ENCODE measurements at regions not wholly inside any gene's neighbourhood (a gene's known extent, or its start where the extent isn't known, plus 50 kb on each side); places are given as distances from the start of the nearest gene placed in this dataset.

DNA sequence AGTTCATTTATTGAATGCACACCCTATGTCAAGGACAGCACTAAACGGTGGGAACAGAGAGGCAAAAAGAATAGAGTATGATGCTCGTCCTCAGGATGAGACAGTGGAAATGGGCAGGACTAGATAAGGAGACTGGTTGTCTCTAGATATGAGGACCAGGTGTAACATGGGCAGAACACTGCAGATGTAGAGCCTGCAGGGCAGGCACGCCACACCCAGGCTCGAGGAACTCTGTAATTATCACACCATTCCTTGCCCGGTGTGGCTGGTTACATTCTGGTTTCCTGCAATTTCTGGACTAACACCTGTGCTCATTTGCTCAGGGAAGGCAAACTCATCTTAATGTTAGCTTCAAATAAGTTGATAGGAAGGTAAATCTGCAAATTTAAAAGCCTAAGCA is 334.4 kb downstream of the DHX15 start:
- Histone ChIP-seq H3K27ac (ENCODE audit: low read depth, low read length, poor library complexity, severe bottlenecking) (no peak overlapping the region), H3K4me2 (ENCODE audit: low read length) (no peak overlapping the region)
- TF ChIP-seq, protein P1, sequence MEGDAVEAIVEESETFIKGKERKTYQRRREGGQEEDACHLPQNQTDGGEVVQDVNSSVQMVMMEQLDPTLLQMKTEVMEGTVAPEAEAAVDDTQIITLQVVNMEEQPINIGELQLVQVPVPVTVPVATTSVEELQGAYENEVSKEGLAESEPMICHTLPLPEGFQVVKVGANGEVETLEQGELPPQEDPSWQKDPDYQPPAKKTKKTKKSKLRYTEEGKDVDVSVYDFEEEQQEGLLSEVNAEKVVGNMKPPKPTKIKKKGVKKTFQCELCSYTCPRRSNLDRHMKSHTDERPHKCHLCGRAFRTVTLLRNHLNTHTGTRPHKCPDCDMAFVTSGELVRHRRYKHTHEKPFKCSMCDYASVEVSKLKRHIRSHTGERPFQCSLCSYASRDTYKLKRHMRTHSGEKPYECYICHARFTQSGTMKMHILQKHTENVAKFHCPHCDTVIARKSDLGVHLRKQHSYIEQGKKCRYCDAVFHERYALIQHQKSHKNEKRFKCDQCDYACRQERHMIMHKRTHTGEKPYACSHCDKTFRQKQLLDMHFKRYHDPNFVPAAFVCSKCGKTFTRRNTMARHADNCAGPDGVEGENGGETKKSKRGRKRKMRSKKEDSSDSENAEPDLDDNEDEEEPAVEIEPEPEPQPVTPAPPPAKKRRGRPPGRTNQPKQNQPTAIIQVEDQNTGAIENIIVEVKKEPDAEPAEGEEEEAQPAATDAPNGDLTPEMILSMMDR (IDR thresholded peaks at IDR 0.05; ENCODE audit: low read length): no peak
- no peak for TF ChIP-seq EZH2 (IDR thresholded peaks at IDR 0.05; ENCODE audit: borderline replicate concordance, low read length)

DNA sequence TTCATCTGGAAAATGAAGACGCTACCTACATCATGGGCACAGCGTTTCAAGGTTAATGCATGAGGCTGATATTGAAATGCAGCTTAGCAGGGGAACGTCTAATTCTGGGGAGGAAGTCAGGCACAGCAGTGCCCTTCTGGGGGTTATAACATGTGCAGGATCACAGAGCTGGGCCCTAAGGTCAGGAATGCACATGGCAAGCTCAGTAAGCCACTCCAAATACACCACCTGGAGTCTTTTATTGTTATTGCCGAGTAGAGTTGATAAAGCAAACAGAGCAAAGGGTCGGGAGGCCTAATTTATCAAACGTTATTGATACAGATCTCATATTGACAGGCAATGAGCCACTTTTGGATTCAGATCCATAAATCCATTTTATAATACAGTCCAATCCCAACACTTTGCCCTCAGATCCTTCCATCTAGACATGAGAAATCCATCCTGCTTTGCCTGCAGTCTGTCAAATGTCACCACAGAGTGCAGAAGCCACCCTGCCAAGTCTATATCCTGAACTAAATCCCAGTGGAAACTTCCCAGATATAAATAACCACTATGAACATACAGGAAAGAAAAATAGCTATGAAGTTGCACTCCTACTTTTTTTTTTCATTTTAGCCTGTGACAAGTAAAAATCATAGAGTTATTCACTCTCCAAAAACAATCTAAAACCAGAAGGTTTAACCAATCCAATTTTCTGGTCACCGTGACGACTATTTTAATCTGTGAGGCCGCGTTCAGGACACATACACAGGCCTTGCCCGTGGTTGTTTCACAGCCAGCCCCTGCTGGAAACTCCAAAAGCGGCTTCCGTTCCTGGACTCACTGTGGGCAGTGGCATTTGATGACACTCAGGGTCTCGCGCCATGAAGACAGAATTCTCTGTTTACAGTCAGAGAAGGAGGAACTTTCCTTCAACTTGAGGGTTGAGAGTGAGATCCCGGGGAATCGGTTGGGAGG is 335.4 kb downstream of the DHX15 start:
- H2AFZ ChIP-seq (ENCODE audit: low read length): no peak overlapping the region
- no peaks in the 10 kb centered on the region for H3K9me3 ChIP-seq (ENCODE audit: low read length)
- H3K27me3 ChIP-seq (ENCODE audit: insufficient read depth, low read length): no peaks in the 10 kb centered on the region
- H3K9ac ChIP-seq (ENCODE audit: low read length): no peak overlapping the region
- no peaks in the 10 kb centered on the region for H3K79me2 ChIP-seq (ENCODE audit: insufficient read depth, low read length)
- TF ChIP-seq, protein P1 (IDR thresholded peaks at IDR 0.05; ENCODE audit: low read length): no peak
- no peak for TF ChIP-seq EZH2 (IDR thresholded peaks at IDR 0.05; ENCODE audit: borderline replicate concordance, low read length)
- no peaks in the 10 kb centered on the region for H3K4me1 ChIP-seq (ENCODE audit: insufficient read depth, low read length, severe bottlenecking)
- no peaks in the 10 kb centered on the region for H3F3A ChIP-seq (ENCODE audit: insufficient read depth, low read length)
- H3K4me2 ChIP-seq (ENCODE audit: low read length): no peak overlapping the region
- H3K27ac ChIP-seq (ENCODE audit: low read depth, low read length, poor library complexity, severe bottlenecking): no peak overlapping the region
- H3K4me3 ChIP-seq (ENCODE audit: low read depth, low read length, poor library complexity, severe bottlenecking): no peak overlapping the region
- no peaks in the 10 kb centered on the region for H3K9me2 ChIP-seq (ENCODE audit: low read depth, low read length)
- no peaks in the 10 kb centered on the region for H4K20me1 ChIP-seq (ENCODE audit: insufficient read depth, low read length)
- no peaks in the 10 kb centered on the region for H3K36me3 ChIP-seq (ENCODE audit: insufficient read depth, low read length)

More for the DNA sequence above, 334.4 kb downstream of the DHX15 start:
- no peak overlapping the region for H3K9ac ChIP-seq (ENCODE audit: low read length)
- H3K4me3 ChIP-seq (ENCODE audit: low read depth, low read length, poor library complexity, severe bottlenecking): no peak overlapping the region
- no peaks in the 10 kb centered on the region for H3F3A ChIP-seq (ENCODE audit: insufficient read depth, low read length)
- no peaks in the 10 kb centered on the region for H3K9me2 ChIP-seq (ENCODE audit: low read depth, low read length)
- H2AFZ ChIP-seq (ENCODE audit: low read length): no peak overlapping the region
- no peaks in the 10 kb centered on the region for H3K4me1 ChIP-seq (ENCODE audit: insufficient read depth, low read length, severe bottlenecking)
- H3K36me3 ChIP-seq (ENCODE audit: insufficient read depth, low read length): no peaks in the 10 kb centered on the region
- H3K27me3 ChIP-seq (ENCODE audit: insufficient read depth, low read length): no peaks in the 10 kb centered on the region
- no peaks in the 10 kb centered on the region for H3K79me2 ChIP-seq (ENCODE audit: insufficient read depth, low read length)
- no peaks in the 10 kb centered on the region for H3K9me3 ChIP-seq (ENCODE audit: low read length)
- H4K20me1 ChIP-seq (ENCODE audit: insufficient read depth, low read length): no peaks in the 10 kb centered on the region

DNA sequence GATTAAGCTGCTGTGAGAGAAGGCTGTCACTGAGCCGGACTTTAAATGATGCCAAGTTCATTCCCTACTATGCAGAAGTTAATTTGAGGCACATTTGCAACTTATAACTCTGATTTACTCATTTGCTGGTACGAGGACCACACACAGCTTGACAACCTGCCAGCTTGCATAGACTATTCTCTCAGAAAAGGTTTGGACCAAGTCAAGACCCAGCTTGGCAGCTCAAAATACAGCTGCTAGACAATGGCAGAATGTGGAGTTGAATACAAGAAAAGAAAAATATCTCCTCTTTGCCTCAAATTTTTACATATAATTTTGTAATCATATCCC is 338.9 kb downstream of the DHX15 start:
- H3K36me3 ChIP-seq (ENCODE audit: insufficient read depth, low read length): no peaks in the 10 kb centered on the region
- H3K4me1 ChIP-seq (ENCODE audit: insufficient read depth, low read length, severe bottlenecking): no peaks in the 10 kb centered on the region
- no peak overlapping the region for H3K27ac ChIP-seq (ENCODE audit: low read depth, low read length, poor library complexity, severe bottlenecking)
- no peak overlapping the region for H3K9ac ChIP-seq (ENCODE audit: low read length)
- no peaks in the 10 kb centered on the region for H3K27me3 ChIP-seq (ENCODE audit: insufficient read depth, low read length)
- H3F3A ChIP-seq (ENCODE audit: insufficient read depth, low read length): no peaks in the 10 kb centered on the region
- no peaks in the 10 kb centered on the region for H3K79me2 ChIP-seq (ENCODE audit: insufficient read depth, low read length)
- H2AFZ ChIP-seq (ENCODE audit: low read length): no peak overlapping the region
- H3K4me3 ChIP-seq (ENCODE audit: low read depth, low read length, poor library complexity, severe bottlenecking): no peak overlapping the region
- no peaks in the 10 kb centered on the region for H3K9me2 ChIP-seq (ENCODE audit: low read depth, low read length)
- no peaks in the 10 kb centered on the region for H4K20me1 ChIP-seq (ENCODE audit: insufficient read depth, low read length)
- H3K9me3 ChIP-seq (ENCODE audit: low read length): no peaks in the 10 kb centered on the region
- no peak for TF ChIP-seq EZH2 (IDR thresholded peaks at IDR 0.05; ENCODE audit: borderline replicate concordance, low read length)
- TF ChIP-seq, protein P1 (IDR thresholded peaks at IDR 0.05; ENCODE audit: low read length): no peak
- H3K4me2 ChIP-seq (ENCODE audit: low read length): no peak overlapping the region

Measured in OCI-LY1 (cell line).